ENCODE measurements at regions not wholly inside any gene's neighbourhood (a gene's known extent, or its start where the extent isn't known, plus 50 kb on each side); places are given as distances from the start of the nearest gene placed in this dataset.
"Not testable (repeated sequence)": the region's sequence is repeated elsewhere in the genome, so short reads cannot be mapped to it uniquely, and the experiment has no call there.

DNA sequence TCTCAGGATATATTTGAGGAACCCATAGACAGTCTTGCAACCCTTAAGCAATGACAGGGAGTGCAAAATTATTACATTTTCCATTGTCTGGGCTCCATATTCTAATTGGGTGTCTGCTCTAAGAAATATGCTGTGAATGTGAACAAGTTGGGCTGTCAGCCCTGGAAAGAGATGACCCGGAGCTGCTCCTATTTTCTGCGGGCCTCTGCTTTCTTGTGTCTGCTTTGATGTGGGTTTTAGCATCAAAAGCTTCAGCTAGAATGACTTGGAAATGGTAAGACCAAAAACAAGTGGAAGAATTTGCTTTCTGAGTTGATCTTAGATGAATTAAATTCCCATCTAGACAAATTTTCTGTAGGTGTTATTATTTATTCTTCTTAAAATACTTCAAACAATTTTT, 343.6 kb upstream of the IGFBP3 start:
- Histone ChIP-seq H3K27me3 (no peaks in the 10 kb centered on the region), H3K27ac (no peak overlapping the region), H3K4me1 (no peaks in the 10 kb centered on the region), H3K36me3 (no peaks in the 10 kb centered on the region), H3K4me3 (no peak overlapping the region), H3K9me3 (peaks cover 0 to 43% of the 10 kb centered on the region in 2 donors)
- TF ChIP-seq, protein P1, sequence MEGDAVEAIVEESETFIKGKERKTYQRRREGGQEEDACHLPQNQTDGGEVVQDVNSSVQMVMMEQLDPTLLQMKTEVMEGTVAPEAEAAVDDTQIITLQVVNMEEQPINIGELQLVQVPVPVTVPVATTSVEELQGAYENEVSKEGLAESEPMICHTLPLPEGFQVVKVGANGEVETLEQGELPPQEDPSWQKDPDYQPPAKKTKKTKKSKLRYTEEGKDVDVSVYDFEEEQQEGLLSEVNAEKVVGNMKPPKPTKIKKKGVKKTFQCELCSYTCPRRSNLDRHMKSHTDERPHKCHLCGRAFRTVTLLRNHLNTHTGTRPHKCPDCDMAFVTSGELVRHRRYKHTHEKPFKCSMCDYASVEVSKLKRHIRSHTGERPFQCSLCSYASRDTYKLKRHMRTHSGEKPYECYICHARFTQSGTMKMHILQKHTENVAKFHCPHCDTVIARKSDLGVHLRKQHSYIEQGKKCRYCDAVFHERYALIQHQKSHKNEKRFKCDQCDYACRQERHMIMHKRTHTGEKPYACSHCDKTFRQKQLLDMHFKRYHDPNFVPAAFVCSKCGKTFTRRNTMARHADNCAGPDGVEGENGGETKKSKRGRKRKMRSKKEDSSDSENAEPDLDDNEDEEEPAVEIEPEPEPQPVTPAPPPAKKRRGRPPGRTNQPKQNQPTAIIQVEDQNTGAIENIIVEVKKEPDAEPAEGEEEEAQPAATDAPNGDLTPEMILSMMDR (IDR thresholded peaks at IDR 0.05), result no peak
- DNase-seq, result no peak
- ATAC-seq, result no peak
- intact Hi-C loops (cut with DNase I), result no loop called here

DNA sequence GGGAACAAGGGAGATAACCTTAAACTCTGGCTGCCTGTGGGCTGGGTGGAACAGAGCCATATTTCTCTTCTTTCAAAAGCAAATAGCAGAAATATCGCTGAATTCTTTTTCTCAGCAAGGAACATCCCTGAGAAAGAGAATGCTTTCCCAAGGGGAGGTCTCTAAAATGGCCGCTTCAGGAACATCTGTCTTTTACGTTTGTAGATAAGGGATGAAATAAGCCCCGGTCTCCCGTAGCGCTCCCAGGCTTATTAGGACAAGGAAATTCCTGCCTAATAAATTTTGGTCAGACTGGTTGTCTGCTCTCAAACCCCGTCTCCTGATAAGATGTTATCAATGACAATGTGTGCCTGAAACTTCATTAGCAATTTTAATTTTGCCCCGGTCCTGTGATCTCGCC, 340.6 kb upstream of the IGFBP3 start:
- H3K36me3 ChIP-seq; ATAC-seq; DNase-seq; H3K27me3 ChIP-seq; intact Hi-C loops (cut with DNase I); H3K4me3 ChIP-seq; H3K4me1 ChIP-seq; H3K27ac ChIP-seq: not testable (repeated sequence)
- H3K9me3 ChIP-seq, result peaks cover 0 to 43% of the 10 kb centered on the region in 2 donors

DNA sequence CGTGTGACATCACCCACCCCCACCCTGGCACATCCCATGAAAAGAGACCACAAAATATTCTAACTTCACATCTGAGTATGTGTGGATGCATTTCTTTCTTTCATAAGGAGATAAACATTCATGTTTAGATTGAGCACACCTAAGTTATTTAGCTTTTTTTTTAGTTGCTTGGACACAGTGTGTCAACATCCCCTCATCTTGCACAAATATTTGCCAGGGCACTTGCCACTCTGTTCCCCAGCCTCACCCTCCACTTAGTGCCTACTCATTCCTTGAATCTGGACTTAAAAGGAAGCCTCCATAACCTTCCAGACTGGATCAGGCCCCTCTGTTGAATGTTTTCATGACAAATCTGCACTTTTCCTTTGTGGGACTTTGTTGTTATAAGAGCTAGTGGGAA, 338.9 kb upstream of the IGFBP3 start:
- H3K27me3 ChIP-seq, result no peaks in the 10 kb centered on the region
- no peaks in the 10 kb centered on the region for H3K36me3 ChIP-seq
- peak; percentile 92 for ATAC-seq
- intact Hi-C loops (cut with DNase I), result no loop called here
- H3K4me1 ChIP-seq, result no peaks in the 10 kb centered on the region
- DNase-seq, result peak in 1 of 4 donors; percentile 38
- TF ChIP-seq, protein P1 (IDR thresholded peaks at IDR 0.05), result no peak
- no peak overlapping the region for H3K27ac ChIP-seq
- H3K4me3 ChIP-seq, result no peak overlapping the region
- H3K9me3 ChIP-seq, result peaks cover 0 to 38% of the 10 kb centered on the region in 2 donors

DNA sequence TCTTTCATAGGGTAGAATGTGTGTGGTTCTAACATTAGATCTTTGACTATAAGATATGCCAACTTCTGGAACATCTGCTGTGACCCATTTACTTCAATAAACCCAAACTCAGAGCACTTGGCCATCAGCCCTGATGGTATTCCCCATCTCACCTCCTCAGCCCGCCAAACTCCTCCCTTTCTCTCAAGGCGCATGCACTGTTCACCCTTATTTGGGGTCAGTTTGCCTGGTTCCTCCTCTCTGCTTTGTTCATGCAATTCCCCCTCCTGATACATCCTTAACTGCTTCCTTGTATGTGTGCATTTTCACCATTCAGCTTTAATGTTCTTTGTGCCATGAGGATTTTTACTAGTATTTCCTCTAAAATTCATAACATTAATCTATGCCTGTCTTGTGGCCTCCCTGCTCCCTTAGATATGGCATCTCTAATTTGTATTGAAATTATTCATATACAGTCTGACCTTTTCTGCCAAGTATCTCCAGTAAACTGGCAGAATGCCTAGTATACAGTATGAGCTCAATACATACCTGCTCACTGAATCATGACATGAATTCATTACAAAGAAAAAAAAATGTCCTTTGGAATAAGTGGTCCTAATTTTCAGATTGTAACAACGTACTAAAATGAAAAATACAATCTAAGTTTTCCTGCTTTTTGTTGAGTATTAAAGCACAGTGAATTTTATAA, 336.8 kb upstream of the IGFBP3 start:
- DNase-seq (no peak), ATAC-seq (peak; percentile 32)
- intact Hi-C loops (cut with DNase I), result no loop called here

DNA sequence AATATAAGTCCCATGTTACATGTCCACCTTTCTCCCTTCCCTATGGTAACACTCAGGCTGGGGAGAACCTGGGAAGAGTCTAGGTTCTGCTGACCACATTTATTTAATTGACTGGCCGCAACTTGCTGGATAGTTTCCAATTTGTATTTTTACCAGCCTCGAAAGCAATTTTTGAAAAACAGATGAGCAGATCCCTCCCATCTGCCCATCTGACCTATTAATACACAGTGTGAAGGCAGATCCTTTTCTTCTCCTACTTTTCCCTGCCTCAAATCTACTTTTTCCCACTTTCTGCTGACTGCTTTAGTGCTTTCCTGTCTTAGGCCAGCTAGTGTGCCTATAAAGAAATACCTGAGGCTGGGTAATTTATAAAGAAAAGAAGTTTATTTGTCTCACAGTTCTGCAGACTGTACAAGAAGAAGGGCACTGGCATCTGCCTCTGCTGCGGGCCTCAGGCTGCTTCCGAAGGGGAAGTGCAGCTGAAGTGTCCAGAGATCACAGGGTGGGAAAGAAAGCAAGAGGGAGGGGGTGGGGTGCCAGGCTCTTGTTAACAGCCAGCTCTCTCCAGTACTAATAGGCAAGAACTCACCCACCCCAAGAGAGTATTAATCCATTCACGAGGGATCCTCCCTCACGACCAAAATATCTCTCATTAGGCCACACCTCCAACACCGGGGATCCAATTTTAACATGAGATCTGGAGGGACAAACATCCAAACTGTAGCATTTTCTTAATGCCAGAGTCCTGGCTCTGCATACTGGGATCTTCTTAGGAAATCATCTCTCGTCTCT, 336.0 kb upstream of the IGFBP3 start:
- H3K9me3 ChIP-seq, result peaks cover 0 to 24% of the 10 kb centered on the region in 2 donors
- DNase-seq, result no peak

More for the DNA sequence above, 336.8 kb upstream of the IGFBP3 start:
- no peaks in the 10 kb centered on the region for H3K4me1 ChIP-seq
- no peaks in the 10 kb centered on the region for H3K36me3 ChIP-seq
- H3K9me3 ChIP-seq, result peaks cover 0 to 33% of the 10 kb centered on the region in 2 donors
- H3K27me3 ChIP-seq, result no peaks in the 10 kb centered on the region
- H3K27ac ChIP-seq, result no peak overlapping the region
- H3K4me3 ChIP-seq, result no peak overlapping the region
- TF ChIP-seq, protein P1 (IDR thresholded peaks at IDR 0.05), result no peak

More for the DNA sequence above, 336.0 kb upstream of the IGFBP3 start:
- TF ChIP-seq, protein P1 (IDR thresholded peaks at IDR 0.05), result no peak
- H3K27me3 ChIP-seq, result no peaks in the 10 kb centered on the region
- no peak for ATAC-seq
- intact Hi-C loops (cut with DNase I), result no loop called here
- no peaks in the 10 kb centered on the region for H3K36me3 ChIP-seq
- no peaks in the 10 kb centered on the region for H3K4me1 ChIP-seq
- no peak overlapping the region for H3K27ac ChIP-seq
- H3K4me3 ChIP-seq, result no peak overlapping the region

Measured in left lung (tissue), 4 donors.